ENCODE measurements at regions not wholly inside any gene's neighbourhood (a gene's known extent, or its start where the extent isn't known, plus 50 kb on each side); places are given as distances from the start of the nearest gene placed in this dataset.
"Not testable (repeated sequence)": the region's sequence is repeated elsewhere in the genome, so short reads cannot be mapped to it uniquely, and the experiment has no call there.

DNA sequence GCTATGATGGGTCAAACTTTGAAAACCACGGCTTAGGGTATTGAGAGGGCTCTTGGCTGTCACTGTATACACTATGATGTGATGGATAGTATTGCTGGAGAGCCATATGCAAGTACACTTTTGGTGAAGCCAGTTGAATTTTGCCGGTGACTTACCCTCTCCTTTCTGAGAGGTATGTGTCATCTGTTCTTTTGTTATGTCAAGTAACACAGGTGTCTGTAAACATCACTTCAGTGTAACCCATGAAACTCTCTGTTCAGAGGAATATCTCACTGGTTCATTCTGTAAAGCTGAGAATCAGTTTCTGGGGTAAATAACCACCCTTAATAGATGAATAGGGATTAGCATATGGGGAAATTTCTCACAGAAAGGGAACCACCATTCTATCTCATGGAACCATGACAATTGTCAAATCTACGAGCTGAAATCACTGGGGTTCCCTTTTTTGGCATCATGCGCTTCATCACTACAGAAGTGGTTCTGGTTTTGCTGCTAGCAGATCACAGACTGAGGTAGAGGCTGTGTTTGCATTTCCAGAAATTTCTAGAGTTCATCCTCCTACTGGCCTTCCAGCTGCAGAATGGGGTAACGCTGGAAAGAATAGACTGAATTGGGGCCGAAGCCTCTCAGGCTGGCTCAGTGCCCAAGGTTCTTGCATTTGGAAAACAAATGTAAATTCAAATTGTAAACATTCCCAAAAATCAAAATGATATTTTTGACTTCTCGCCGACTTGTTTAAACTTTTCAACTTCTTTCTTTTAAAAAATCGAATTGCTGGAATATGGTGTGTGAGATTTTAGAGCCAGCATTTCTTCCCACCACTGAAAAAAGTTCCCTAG, 83.3 kb upstream of the CREB5 start:
- H3K27ac ChIP-seq: no peak overlapping the region
- TF ChIP-seq, protein P1, sequence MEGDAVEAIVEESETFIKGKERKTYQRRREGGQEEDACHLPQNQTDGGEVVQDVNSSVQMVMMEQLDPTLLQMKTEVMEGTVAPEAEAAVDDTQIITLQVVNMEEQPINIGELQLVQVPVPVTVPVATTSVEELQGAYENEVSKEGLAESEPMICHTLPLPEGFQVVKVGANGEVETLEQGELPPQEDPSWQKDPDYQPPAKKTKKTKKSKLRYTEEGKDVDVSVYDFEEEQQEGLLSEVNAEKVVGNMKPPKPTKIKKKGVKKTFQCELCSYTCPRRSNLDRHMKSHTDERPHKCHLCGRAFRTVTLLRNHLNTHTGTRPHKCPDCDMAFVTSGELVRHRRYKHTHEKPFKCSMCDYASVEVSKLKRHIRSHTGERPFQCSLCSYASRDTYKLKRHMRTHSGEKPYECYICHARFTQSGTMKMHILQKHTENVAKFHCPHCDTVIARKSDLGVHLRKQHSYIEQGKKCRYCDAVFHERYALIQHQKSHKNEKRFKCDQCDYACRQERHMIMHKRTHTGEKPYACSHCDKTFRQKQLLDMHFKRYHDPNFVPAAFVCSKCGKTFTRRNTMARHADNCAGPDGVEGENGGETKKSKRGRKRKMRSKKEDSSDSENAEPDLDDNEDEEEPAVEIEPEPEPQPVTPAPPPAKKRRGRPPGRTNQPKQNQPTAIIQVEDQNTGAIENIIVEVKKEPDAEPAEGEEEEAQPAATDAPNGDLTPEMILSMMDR (conservative IDR thresholded peaks at IDR 0.05): no peak
- no peak for TF ChIP-seq ZFX (IDR thresholded peaks at IDR 0.05)

DNA sequence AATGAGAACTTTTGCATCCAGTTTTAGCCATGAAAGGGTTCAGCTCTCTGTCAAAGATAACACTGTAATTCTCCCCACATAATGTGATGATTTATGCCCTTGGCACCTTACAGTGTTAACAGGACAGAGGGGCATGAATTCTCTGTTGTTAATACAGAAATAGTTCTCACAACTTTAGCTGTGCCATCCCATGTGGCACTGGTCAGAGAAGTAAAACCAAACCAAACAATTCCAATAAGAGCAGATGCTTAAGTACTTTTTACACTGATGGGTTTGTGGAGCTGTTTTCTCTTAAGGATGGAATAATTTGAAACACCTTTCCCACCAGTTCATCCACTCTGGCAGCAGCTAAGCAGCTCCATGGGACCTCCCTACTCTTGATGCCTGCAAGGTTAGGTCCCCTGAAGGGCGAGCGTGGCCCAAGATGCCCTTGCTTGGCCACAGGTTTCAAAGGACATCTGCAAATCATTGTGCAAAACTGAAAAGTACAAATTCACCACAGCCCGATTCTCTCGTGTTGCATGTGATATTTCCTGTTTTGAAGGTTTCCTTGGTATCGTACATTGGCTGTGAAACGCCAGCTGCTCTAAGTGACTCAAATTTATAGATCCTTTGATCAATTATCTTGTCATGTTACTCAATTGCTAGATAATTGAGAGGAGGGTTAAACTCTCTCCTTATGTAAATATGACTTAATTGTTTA, 82.5 kb upstream of the CREB5 start:
- no peak for TF ChIP-seq ZFX (IDR thresholded peaks at IDR 0.05)
- TF ChIP-seq, protein P1 (conservative IDR thresholded peaks at IDR 0.05): no peak
- H3K27ac ChIP-seq: no peak overlapping the region

DNA sequence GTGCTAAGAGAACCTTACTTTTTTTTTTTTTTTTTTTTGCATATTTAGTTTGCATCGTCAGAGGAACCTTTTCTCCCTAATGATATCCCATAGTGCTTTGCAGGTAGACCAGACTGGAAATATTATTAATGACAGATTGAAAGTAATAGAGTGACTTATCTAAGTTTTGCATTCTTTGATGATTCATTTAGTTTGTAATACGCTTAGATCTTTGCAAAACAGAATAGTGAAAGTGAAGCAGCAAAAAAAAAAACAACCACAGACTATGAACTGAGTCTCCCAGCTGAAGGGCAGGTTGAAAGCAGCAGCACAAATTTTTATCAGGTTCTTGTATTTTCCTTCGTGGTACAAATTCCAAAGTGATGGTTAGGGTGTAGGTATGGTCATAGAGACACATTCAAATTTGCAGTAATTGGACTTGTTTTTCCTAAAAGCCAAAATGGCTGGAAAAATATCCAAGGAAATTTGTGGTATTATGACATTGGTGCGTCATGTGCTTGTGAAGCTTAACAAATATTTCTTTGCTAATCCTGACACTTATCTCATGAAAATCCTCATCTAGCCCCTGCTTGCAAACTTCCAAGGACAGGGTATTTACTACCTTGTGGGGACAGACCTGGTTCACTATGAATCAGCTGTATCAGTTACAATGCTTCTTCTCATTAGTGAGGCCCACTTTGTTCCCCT, 81.8 kb upstream of the CREB5 start:
- no peak overlapping the region for H3K27ac ChIP-seq
- TF ChIP-seq ZFX (IDR thresholded peaks at IDR 0.05): no peak
- TF ChIP-seq, protein P1 (conservative IDR thresholded peaks at IDR 0.05): no peak

DNA sequence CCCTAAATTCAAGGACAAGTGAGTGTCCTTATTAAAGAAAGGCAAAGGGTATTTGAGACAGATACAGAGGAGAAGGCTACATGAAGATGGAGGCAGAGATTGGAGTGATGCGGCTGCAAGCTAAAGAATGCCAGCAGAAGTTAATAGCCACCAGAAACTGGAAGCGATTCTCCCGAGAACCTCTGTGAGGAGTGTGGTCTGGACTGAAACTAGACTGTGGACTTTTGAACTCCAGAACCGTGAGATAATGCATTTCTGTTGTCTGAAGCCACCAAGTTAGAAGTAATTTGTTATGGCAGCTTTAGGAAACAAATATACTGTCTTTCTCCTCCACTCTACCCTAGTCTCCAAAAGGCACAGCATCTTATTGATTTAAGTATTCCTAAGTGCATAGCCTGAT, 80.3 kb upstream of the CREB5 start:
- H3K27ac ChIP-seq: no peak overlapping the region
- TF ChIP-seq, protein P1 (conservative IDR thresholded peaks at IDR 0.05): no peak
- no peak for TF ChIP-seq ZFX (IDR thresholded peaks at IDR 0.05)

DNA sequence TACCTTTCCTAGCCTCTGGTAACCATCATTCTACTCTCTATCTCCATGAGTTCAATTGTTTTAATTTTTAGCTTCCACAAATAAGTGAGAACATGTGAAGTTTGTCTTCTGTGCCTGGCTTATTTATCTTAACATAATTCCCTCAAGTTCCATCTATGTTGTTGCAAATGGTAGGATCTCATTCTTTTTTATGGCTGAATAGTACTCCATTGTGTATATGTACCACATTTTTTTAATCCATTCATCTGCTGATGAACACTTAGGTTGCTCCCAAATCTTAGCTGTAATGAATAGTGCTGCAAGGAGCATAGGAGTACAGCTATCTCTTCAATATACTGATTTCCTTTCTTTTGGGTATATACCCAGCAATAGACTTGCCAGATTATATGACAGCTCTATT, 78.8 kb upstream of the CREB5 start:
- not testable (repeated sequence) for H3K27ac ChIP-seq

DNA sequence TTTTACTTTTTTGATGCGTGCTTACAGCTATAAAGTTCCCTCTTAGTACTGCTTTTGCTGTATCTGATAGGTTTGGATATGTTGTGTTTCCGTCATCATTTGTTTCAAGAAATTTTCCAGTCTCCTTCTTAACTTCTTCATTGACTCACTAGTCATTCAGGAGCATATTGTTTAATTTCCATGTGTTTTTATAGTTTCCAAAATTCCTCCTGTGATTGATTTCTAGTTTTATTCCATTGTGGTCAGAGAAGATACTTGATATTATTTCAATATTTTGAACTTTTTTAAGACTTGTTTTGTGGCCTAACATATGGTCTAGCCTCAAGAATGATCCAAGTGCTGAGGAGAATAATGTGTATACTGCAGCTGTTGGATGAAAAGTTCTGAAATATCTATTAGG, 75.5 kb upstream of the CREB5 start:
- TF ChIP-seq ZFX (IDR thresholded peaks at IDR 0.05): no peak
- TF ChIP-seq, protein P1 (conservative IDR thresholded peaks at IDR 0.05): no peak
- H3K27ac ChIP-seq: no peak overlapping the region

DNA sequence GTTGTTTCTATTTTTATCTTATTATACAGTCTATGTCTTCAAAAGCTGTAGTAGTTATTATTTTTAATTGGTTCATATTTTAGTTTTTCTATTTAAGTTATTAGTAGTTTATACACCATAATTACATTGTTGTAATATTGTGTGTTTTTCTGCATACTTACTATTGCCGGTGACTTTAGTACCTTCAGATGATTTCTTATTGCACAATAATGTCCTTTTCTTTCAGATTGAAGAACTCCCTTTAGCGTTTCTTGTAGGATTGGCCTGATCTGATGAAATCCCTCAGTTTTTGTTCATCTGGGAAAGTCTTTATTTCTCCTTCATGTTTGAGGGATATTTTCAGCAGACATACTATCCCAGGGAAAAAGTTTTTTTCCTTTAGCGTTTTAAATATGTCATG, 74.3 kb upstream of the CREB5 start:
- no peak overlapping the region for H3K27ac ChIP-seq
- no peak for TF ChIP-seq ZFX (IDR thresholded peaks at IDR 0.05)
- TF ChIP-seq, protein P1 (conservative IDR thresholded peaks at IDR 0.05): no peak

Measured in C4-2B (cell line).